HL-60 (cell line): ENCODE measurements at regions not wholly inside any gene's neighbourhood (a gene's known extent, or its start where the extent isn't known, plus 50 kb on each side); places are given as distances from the start of the nearest gene placed in this dataset.

ENCODE experiments used
- DNase-seq, 2 experiments: peaks; one replicate each; pipeline ENCODE4 v3.0.0-alpha.2; 2010 to 2020; ENCODE audit warnings: low read depth in 1 of 2, low spot score in 1 of 2
- H3K27ac ChIP-seq: fragments of 250-450 bp; sonication (Bioruptor Pico); replicated peaks from 2 replicates; pipeline ENCODE4 v1.5.1; 2020; ENCODE audit warnings: mild to moderate bottlenecking, moderate library complexity
- H3K27me3 ChIP-seq: fragments of 250-450 bp; sonication (Bioruptor Pico); 2 replicates; pipeline ENCODE4 v1.5.1; 2021; ENCODE audit warnings: mild to moderate bottlenecking, moderate library complexity; ENCODE audit not compliant: insufficient read depth, poor library complexity, severe bottlenecking
- H3K4me3 ChIP-seq: replicated peaks from 2 replicates; pipeline ENCODE4 v1.5.1; 2011; ENCODE audit warnings: mild to moderate bottlenecking, control low read depth, low read length; ENCODE audit not compliant: insufficient read depth
- CTCF ChIP-seq: IDR thresholded peaks from one replicate; pipeline ENCODE4 v1.5.1; 2011; ENCODE audit warnings: low read length, control low read depth, inconsistent platforms; ENCODE audit not compliant: insufficient read depth
- GABPA ChIP-seq: IDR thresholded peaks from 2 replicates; pipeline ENCODE4 v1.6.1; 2012; ENCODE audit warnings: low read depth
- POLR2AphosphoS5 ChIP-seq: IDR thresholded peaks from 2 replicates; pipeline ENCODE4 v1.6.1; 2012; ENCODE audit warnings: low read depth
- REST ChIP-seq: IDR thresholded peaks from 2 replicates; pipeline ENCODE4 v1.6.1; 2012; ENCODE audit warnings: low read depth; ENCODE audit not compliant: insufficient replicate concordance
- SPI1 ChIP-seq: IDR thresholded peaks from 2 replicates; pipeline ENCODE4 v1.6.1; 2012; ENCODE audit warnings: low read depth, mild to moderate bottlenecking, borderline replicate concordance

- TF ChIP-seq SPI1, result no peak
- TF ChIP-seq POLR2AphosphoS5, result no peak
- no peak for TF ChIP-seq CTCF
- no peak for TF ChIP-seq GABPA
- TF ChIP-seq REST, result no peak
- Histone ChIP-seq H3K4me3 (no peak overlapping the region), H3K27ac (peak overlapping the region; percentile 50), H3K27me3 (no peaks in the 10 kb centered on the region)
- DNase-seq, result peak; percentile 37 to 47
Measured at GRCh38 chr5:173671121-173671949, 54.9 kb upstream of the BOD1 start.

- Histone ChIP-seq H3K4me3 (no peak overlapping the region), H3K27ac (no peak overlapping the region), H3K27me3 (no peaks in the 10 kb centered on the region)
- TF ChIP-seq POLR2AphosphoS5, result no peak
- no peak for TF ChIP-seq SPI1
- no peak for TF ChIP-seq GABPA
- TF ChIP-seq CTCF, result no peak
- TF ChIP-seq REST, result no peak
- DNase-seq, result no peak
Measured at GRCh38 chr5:173672166-173672565, 55.7 kb upstream of the BOD1 start.

- Histone ChIP-seq H3K27me3 (no peaks in the 10 kb centered on the region), H3K27ac (no peak overlapping the region), H3K4me3 (no peak overlapping the region)
- TF ChIP-seq SPI1 (no peak), CTCF (no peak), GABPA (no peak), POLR2AphosphoS5 (no peak), REST (no peak)
- DNase-seq, result no peak
Measured at GRCh38 chr5:173672891-173673290, 56.4 kb upstream of the BOD1 start.
